ENCODE measurements at regions not wholly inside any gene's neighbourhood (a gene's known extent, or its start where the extent isn't known, plus 50 kb on each side); places are given as distances from the start of the nearest gene placed in this dataset.

- no peaks in the 10 kb centered on the region for H3K36me3 ChIP-seq (ENCODE audit: control insufficient read depth in 4 of 4, insufficient read depth in 4 of 4, low read length in 3 of 4)
- no peak overlapping the region for H3K27ac ChIP-seq (ENCODE audit: insufficient read depth in 1 of 2, low read depth in 1 of 2, low read length in 2 of 2, poor library complexity in 1 of 2, severe bottlenecking in 2 of 2)
- H3K4me3 ChIP-seq (ENCODE audit: control insufficient read depth in 1 of 7, extremely low read depth in 1 of 7, insufficient read depth in 4 of 7, low read depth in 2 of 7, low read length in 6 of 7), result no peak overlapping the region
- ChIA-PET CTCF (no interaction called here), POLR2A (no interaction called here)
- H3K27me3 ChIP-seq (replicated peaks in 2 of 5; ENCODE audit: control insufficient read depth in 4 of 5, insufficient read depth in 5 of 5, low read length in 4 of 5), result peaks cover 0 to 3% (median 0%) of the 10 kb centered on the region in 5 experiments
- DNase-seq, result no peak
- peaks cover 0 to 2% (median 0%) of the 10 kb centered on the region in 5 experiments for H3K9me3 ChIP-seq (ENCODE audit: control extremely low read depth in 1 of 5, control insufficient read depth in 4 of 5, insufficient read depth in 2 of 5, low read depth in 1 of 5, low read length in 4 of 5)
- 100% methylated on average over 3 of the region's 5 CpGs for WGBS (ENCODE audit: insufficient coverage)
- H3K4me1 ChIP-seq (ENCODE audit: control extremely low read depth in 1 of 4, control insufficient read depth in 4 of 4, insufficient read depth in 4 of 4, low read length in 3 of 4), result no peaks in the 10 kb centered on the region
These were observed 543.9 kb downstream of the AJAP1 start for GRCh38 chr1:5198328-5198727.

- Histone ChIP-seq H3K9me3 (ENCODE audit: control extremely low read depth in 1 of 5, control insufficient read depth in 4 of 5, insufficient read depth in 2 of 5, low read depth in 1 of 5, low read length in 4 of 5) (peaks cover 0 to 3% (median 0%) of the 10 kb centered on the region in 5 experiments), H3K4me1 (ENCODE audit: control extremely low read depth in 1 of 4, control insufficient read depth in 4 of 4, insufficient read depth in 4 of 4, low read length in 3 of 4) (no peaks in the 10 kb centered on the region), H3K27me3 (replicated peaks in 2 of 5; ENCODE audit: control insufficient read depth in 4 of 5, insufficient read depth in 5 of 5, low read length in 4 of 5) (peaks cover 0 to 3% (median 0%) of the 10 kb centered on the region in 5 experiments), H3K4me3 (ENCODE audit: control insufficient read depth in 1 of 7, extremely low read depth in 1 of 7, insufficient read depth in 4 of 7, low read depth in 2 of 7, low read length in 6 of 7) (no peak overlapping the region), H3K27ac (ENCODE audit: insufficient read depth in 1 of 2, low read depth in 1 of 2, low read length in 2 of 2, poor library complexity in 1 of 2, severe bottlenecking in 2 of 2) (no peak overlapping the region), H3K36me3 (ENCODE audit: control insufficient read depth in 4 of 4, insufficient read depth in 4 of 4, low read length in 3 of 4) (no peaks in the 10 kb centered on the region)
- ChIA-PET POLR2A (no interaction called here), CTCF (no interaction called here)
- DNase-seq, result no peak
- WGBS (ENCODE audit: insufficient coverage), result 88% methylated on average over 6 of the region's 6 CpGs
These were observed 537.1 kb downstream of the AJAP1 start for GRCh38 chr1:5191470-5191869.

DNA sequence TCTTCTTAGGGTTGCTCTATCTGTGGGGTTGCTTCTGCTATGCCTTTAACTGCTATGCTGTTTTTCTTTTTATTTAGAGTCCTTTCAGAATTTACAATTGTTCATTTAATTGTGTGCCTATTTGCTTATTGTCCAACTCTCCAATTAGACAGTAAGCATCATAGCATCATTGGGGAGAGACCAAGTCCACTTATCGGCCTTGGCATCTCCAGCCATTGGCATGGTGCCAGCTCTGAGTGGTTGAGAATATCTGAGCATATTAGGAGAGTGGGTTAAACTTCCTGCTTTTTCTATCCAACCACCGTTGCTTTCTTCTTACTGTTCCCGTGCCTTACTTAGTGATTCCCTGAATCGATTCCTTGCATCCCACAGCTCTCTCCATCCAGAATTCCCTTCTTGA, 535.0 kb downstream of the AJAP1 start:
- ChIA-PET CTCF (no interaction called here), POLR2A (no interaction called here)
- WGBS (ENCODE audit: insufficient coverage), result 90% methylated on average over 4 of the region's 4 CpGs
- H3K9me3 ChIP-seq (ENCODE audit: control extremely low read depth in 1 of 5, control insufficient read depth in 4 of 5, insufficient read depth in 2 of 5, low read depth in 1 of 5, low read length in 4 of 5), result peaks cover 0 to 3% (median 0%) of the 10 kb centered on the region in 5 experiments
- no peak overlapping the region for H3K27ac ChIP-seq (ENCODE audit: insufficient read depth in 1 of 2, low read depth in 1 of 2, low read length in 2 of 2, poor library complexity in 1 of 2, severe bottlenecking in 2 of 2)
- H3K4me3 ChIP-seq (ENCODE audit: control insufficient read depth in 1 of 7, extremely low read depth in 1 of 7, insufficient read depth in 4 of 7, low read depth in 2 of 7, low read length in 6 of 7), result no peak overlapping the region
- H3K36me3 ChIP-seq (ENCODE audit: control insufficient read depth in 4 of 4, insufficient read depth in 4 of 4, low read length in 3 of 4), result no peaks in the 10 kb centered on the region
- no peaks in the 10 kb centered on the region for H3K4me1 ChIP-seq (ENCODE audit: control extremely low read depth in 1 of 4, control insufficient read depth in 4 of 4, insufficient read depth in 4 of 4, low read length in 3 of 4)
- no peak for DNase-seq
- H3K27me3 ChIP-seq (replicated peaks in 2 of 5; ENCODE audit: control insufficient read depth in 4 of 5, insufficient read depth in 5 of 5, low read length in 4 of 5), result no peaks in the 10 kb centered on the region

DNA sequence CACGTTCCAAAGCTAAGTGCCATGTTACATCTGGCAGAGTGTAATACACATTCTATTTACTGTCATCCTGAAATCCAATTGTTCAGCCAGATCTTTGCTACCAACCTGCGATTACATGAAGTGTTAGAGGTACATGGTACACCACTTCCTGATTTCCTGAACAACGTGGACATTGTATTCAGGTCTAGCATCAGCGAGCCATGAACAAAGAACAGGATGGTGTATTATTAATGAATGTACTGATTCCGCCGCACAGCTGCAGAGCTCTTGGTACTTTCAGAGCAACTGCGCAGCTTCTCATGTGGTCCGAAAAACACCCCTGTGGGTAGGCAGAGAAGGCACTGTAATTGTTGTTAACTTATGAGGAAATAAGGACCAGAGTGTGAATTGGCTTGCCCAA, 511.4 kb downstream of the AJAP1 start:
- Histone ChIP-seq H3K27ac (ENCODE audit: insufficient read depth in 1 of 2, low read depth in 1 of 2, low read length in 2 of 2, poor library complexity in 1 of 2, severe bottlenecking in 2 of 2) (no peak overlapping the region), H3K4me1 (ENCODE audit: control extremely low read depth in 1 of 4, control insufficient read depth in 4 of 4, insufficient read depth in 4 of 4, low read length in 3 of 4) (no peaks in the 10 kb centered on the region), H3K9me3 (ENCODE audit: control extremely low read depth in 1 of 5, control insufficient read depth in 4 of 5, insufficient read depth in 2 of 5, low read depth in 1 of 5, low read length in 4 of 5) (peaks cover 0 to 5% (median 0%) of the 10 kb centered on the region in 5 experiments), H3K4me3 (ENCODE audit: control insufficient read depth in 1 of 7, extremely low read depth in 1 of 7, insufficient read depth in 4 of 7, low read depth in 2 of 7, low read length in 6 of 7) (no peak overlapping the region), H3K27me3 (replicated peaks in 2 of 5; ENCODE audit: control insufficient read depth in 4 of 5, insufficient read depth in 5 of 5, low read length in 4 of 5) (peaks cover 0 to 3% (median 0%) of the 10 kb centered on the region in 5 experiments), H3K36me3 (ENCODE audit: control insufficient read depth in 4 of 4, insufficient read depth in 4 of 4, low read length in 3 of 4) (no peaks in the 10 kb centered on the region)
- no peak for DNase-seq
- ChIA-PET CTCF (no interaction called here), POLR2A (no interaction called here)
- WGBS (ENCODE audit: insufficient coverage), result 91% methylated on average over 7 of the region's 8 CpGs

- 90% methylated on average over 4 of the region's 5 CpGs for WGBS (ENCODE audit: insufficient coverage)
- H3K9me3 ChIP-seq (ENCODE audit: control extremely low read depth in 1 of 5, control insufficient read depth in 4 of 5, insufficient read depth in 2 of 5, low read depth in 1 of 5, low read length in 4 of 5), result no peaks in the 10 kb centered on the region
- H3K27ac ChIP-seq (ENCODE audit: insufficient read depth in 1 of 2, low read depth in 1 of 2, low read length in 2 of 2, poor library complexity in 1 of 2, severe bottlenecking in 2 of 2), result no peak overlapping the region
- no peaks in the 10 kb centered on the region for H3K36me3 ChIP-seq (ENCODE audit: control insufficient read depth in 4 of 4, insufficient read depth in 4 of 4, low read length in 3 of 4)
- no peaks in the 10 kb centered on the region for H3K4me1 ChIP-seq (ENCODE audit: control extremely low read depth in 1 of 4, control insufficient read depth in 4 of 4, insufficient read depth in 4 of 4, low read length in 3 of 4)
- POLR2A ChIA-PET, result no interaction called here
- no peak for DNase-seq
- H3K4me3 ChIP-seq (ENCODE audit: control insufficient read depth in 1 of 7, extremely low read depth in 1 of 7, insufficient read depth in 4 of 7, low read depth in 2 of 7, low read length in 6 of 7), result no peak overlapping the region
- H3K27me3 ChIP-seq (replicated peaks in 2 of 5; ENCODE audit: control insufficient read depth in 4 of 5, insufficient read depth in 5 of 5, low read length in 4 of 5), result peaks cover 0 to 3% (median 0%) of the 10 kb centered on the region in 5 experiments
- CTCF ChIA-PET, result no interaction called here
These were observed 509.7 kb downstream of the AJAP1 start for GRCh38 chr1:5164158-5164557.

DNA sequence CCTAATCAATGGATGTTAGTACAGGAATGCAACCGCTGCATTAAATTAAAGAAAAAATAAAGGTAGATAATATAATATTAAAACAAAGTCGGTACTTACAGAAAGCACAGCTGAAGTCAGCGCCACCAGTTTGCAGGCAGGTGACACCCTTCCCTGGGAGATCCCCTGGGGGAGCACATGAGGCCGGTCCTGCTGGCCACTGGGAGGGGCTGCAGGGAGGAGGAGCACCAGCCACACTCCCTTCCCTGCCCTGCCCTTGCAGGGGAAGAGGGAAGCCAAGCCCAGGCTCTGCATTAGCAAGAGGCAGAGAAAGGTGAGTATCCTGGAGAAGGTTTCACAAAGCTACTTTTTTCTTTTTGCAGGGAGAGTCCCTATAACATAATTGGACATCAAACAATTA, 507.0 kb downstream of the AJAP1 start:
- ChIA-PET POLR2A (no interaction called here), CTCF (no interaction called here)
- H3K4me3 ChIP-seq (ENCODE audit: control insufficient read depth in 1 of 7, extremely low read depth in 1 of 7, insufficient read depth in 4 of 7, low read depth in 2 of 7, low read length in 6 of 7), result no peak overlapping the region
- H3K4me1 ChIP-seq (ENCODE audit: control extremely low read depth in 1 of 4, control insufficient read depth in 4 of 4, insufficient read depth in 4 of 4, low read length in 3 of 4), result no peaks in the 10 kb centered on the region
- WGBS (ENCODE audit: insufficient coverage), result 0% methylated on average over 1 of the region's 4 CpGs
- DNase-seq, result no peak
- no peak overlapping the region for H3K27ac ChIP-seq (ENCODE audit: insufficient read depth in 1 of 2, low read depth in 1 of 2, low read length in 2 of 2, poor library complexity in 1 of 2, severe bottlenecking in 2 of 2)
- no peaks in the 10 kb centered on the region for H3K36me3 ChIP-seq (ENCODE audit: control insufficient read depth in 4 of 4, insufficient read depth in 4 of 4, low read length in 3 of 4)
- no peaks in the 10 kb centered on the region for H3K9me3 ChIP-seq (ENCODE audit: control extremely low read depth in 1 of 5, control insufficient read depth in 4 of 5, insufficient read depth in 2 of 5, low read depth in 1 of 5, low read length in 4 of 5)
- H3K27me3 ChIP-seq (replicated peaks in 2 of 5; ENCODE audit: control insufficient read depth in 4 of 5, insufficient read depth in 5 of 5, low read length in 4 of 5), result peaks cover 0 to 3% (median 0%) of the 10 kb centered on the region in 5 experiments

GRCh38 chr1:5157175-5157574, 502.8 kb downstream of the AJAP1 start:
- H3K9me3 ChIP-seq (ENCODE audit: control extremely low read depth in 1 of 5, control insufficient read depth in 4 of 5, insufficient read depth in 2 of 5, low read depth in 1 of 5, low read length in 4 of 5), result peaks cover 0 to 4% (median 0%) of the 10 kb centered on the region in 5 experiments
- CTCF ChIA-PET, result no interaction called here

More at GRCh38 chr1:5157175-5157574, 502.8 kb downstream of the AJAP1 start:
- H3K4me1 ChIP-seq (ENCODE audit: control extremely low read depth in 1 of 4, control insufficient read depth in 4 of 4, insufficient read depth in 4 of 4, low read length in 3 of 4), result no peaks in the 10 kb centered on the region
- peaks cover 0 to 3% (median 0%) of the 10 kb centered on the region in 5 experiments for H3K27me3 ChIP-seq (replicated peaks in 2 of 5; ENCODE audit: control insufficient read depth in 4 of 5, insufficient read depth in 5 of 5, low read length in 4 of 5)
- no peak for DNase-seq
- whole genome bisulfite sequencing (ENCODE audit: insufficient coverage), result 94% methylated on average over 2 of the region's 4 CpGs
- H3K36me3 ChIP-seq (ENCODE audit: control insufficient read depth in 4 of 4, insufficient read depth in 4 of 4, low read length in 3 of 4), result no peaks in the 10 kb centered on the region
- H3K27ac ChIP-seq (ENCODE audit: insufficient read depth in 1 of 2, low read depth in 1 of 2, low read length in 2 of 2, poor library complexity in 1 of 2, severe bottlenecking in 2 of 2), result no peak overlapping the region
- no peak overlapping the region for H3K4me3 ChIP-seq (ENCODE audit: control insufficient read depth in 1 of 7, extremely low read depth in 1 of 7, insufficient read depth in 4 of 7, low read depth in 2 of 7, low read length in 6 of 7)
- POLR2A ChIA-PET, result no interaction called here
